Skeletal muscle tissue (tissue), 3 donors: ENCODE measurements at regions not wholly inside any gene's neighbourhood (a gene's known extent, or its start where the extent isn't known, plus 50 kb on each side); places are given as distances from the start of the nearest gene placed in this dataset.

Experiments used
- H3K27ac ChIP-seq: one replicate; pipeline ENCODE4 v1.7.0; 2013; ENCODE audit warnings: mild to moderate bottlenecking, low read depth, low read length, inconsistent platforms
- H3K27me3 ChIP-seq, 3 donors: one replicate each; pipeline ENCODE4 v1.7.0; 2013; ENCODE audit warnings: low read length in 3 of 3; ENCODE audit not compliant: control insufficient read depth in 3 of 3, insufficient read depth in 3 of 3
- H3K36me3 ChIP-seq, 3 donors: one replicate each; pipeline ENCODE4 v1.7.0; 2013; ENCODE audit warnings: low read length in 3 of 3; ENCODE audit not compliant: control insufficient read depth in 3 of 3, insufficient read depth in 3 of 3
- H3K4me1 ChIP-seq, 3 donors: one replicate each; pipeline ENCODE4 v1.7.0; 2013; ENCODE audit warnings: low read length in 3 of 3, mild to moderate bottlenecking in 3 of 3; ENCODE audit not compliant: control insufficient read depth in 3 of 3, insufficient read depth in 3 of 3
- H3K4me3 ChIP-seq, 3 donors: one replicate each; pipeline ENCODE4 v1.7.0; 2013; ENCODE audit warnings: low read length in 3 of 3
- H3K9ac ChIP-seq, 3 donors: one replicate each; pipeline ENCODE4 v1.7.0; 2013; ENCODE audit warnings: low read length in 3 of 3, mild to moderate bottlenecking in 3 of 3, moderate library complexity in 2 of 3, low read depth in 1 of 3
- H3K9me3 ChIP-seq, 3 donors: one replicate each; pipeline ENCODE4 v1.7.0; 2013; ENCODE audit warnings: low read length in 3 of 3; ENCODE audit not compliant: control insufficient read depth in 3 of 3
- donor health status: Osteomylitis.

DNA sequence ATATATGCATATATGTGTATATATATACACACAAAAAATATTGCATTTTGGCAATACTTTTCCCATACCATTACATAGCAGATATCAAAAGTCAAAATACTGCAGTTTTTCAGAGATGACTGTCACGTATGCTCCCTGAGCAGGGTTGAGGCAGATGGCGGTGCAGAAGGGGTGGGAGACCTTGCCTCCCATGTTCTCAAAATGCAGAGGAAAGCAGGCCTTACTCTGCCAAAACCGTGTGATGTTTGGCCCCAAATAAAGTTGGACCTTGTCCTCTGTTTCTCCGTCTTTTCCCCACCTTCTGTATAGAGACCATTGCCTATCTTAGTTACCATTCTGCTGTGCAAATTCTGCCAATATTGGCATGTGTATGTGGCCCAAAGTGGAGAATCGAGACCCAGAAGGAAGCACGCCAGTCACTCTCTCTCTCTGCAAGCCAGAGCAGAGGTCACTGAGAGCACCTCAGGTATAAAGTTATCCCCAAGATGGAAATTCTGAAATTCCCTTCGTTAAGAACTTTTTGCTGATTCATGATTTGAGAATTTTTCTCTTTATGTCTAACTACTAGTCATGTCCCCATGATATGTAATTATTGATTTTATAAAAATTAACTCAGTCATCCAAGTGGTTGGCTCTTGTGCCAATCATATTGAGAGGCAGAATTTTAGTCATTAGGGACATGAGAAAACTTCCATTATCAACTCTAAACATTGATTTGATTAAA is 898.8 kb downstream of the EPHA4 start:
- Histone ChIP-seq H3K27me3 (no peaks in the 10 kb centered on the region), H3K4me1 (no peaks in the 10 kb centered on the region), H3K36me3 (no peaks in the 10 kb centered on the region), H3K9me3 (no peaks in the 10 kb centered on the region), H3K4me3 (no peak overlapping the region), H3K27ac (no peak overlapping the region), H3K9ac (no peak overlapping the region)

DNA sequence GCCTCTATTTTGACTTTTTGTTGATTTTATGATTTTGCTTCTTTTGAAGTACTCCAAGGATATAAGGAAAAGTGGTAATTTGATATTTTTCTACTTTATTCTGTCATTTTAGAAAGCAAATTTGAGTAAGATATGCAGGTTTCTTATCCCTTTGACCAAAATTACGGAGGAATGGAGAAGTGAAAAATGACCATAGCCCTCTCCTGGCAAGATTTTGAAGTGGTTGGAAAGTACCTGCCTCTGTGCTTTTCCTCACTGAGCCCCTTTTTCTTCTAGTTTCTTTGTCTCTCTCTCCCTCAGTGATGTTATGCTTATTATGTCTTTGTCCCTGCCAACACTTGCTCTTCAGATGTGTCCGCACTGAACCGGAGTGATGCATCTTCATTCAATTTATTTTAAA is 898.1 kb downstream of the EPHA4 start:
- H3K9ac ChIP-seq, result no peak overlapping the region
- H3K9me3 ChIP-seq, result no peaks in the 10 kb centered on the region
- H3K4me1 ChIP-seq, result no peaks in the 10 kb centered on the region
- H3K27me3 ChIP-seq, result no peaks in the 10 kb centered on the region
- no peak overlapping the region for H3K27ac ChIP-seq
- no peaks in the 10 kb centered on the region for H3K36me3 ChIP-seq
- no peak overlapping the region for H3K4me3 ChIP-seq

DNA sequence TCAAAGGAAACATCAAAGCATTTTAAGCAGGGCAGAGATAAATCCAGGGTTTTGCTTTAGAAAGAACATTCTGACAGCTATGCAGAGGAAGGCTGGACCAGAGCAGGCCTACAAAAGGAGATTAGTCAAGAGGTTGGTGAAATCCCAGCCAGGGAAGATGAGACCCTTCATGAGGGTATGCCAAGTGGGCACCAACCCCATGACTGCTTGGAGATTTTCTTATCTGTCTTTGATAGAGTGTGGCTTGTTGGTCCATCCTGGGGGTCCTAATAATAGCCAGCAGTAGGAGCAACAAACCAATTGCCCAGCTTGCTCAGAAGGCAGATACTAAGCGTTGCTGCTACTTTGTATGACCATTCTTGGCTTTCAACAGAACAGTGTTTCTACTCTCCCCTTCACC is 895.4 kb downstream of the EPHA4 start:
- Histone ChIP-seq H3K9ac (no peak overlapping the region), H3K4me1 (no peaks in the 10 kb centered on the region)

DNA sequence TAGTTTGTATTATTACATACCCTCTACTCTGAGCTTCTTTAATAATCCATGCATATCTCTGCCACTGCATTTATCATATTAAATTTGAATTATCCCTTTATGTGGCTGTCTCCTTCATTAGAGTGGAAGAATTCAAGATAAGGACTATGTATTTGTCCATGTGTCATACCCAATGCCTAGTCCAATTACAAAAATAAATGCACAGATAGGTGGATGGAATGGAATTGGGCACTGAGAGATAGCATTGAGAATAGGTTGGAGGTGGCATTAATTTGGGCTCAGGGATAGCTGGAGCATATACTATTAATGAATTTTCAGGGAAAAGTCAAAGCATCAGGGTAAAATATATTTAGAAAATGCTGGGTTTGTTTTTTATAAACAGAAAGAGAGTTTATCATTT is 893.2 kb downstream of the EPHA4 start:
- H3K9me3 ChIP-seq, result no peaks in the 10 kb centered on the region
- no peaks in the 10 kb centered on the region for H3K4me1 ChIP-seq
- H3K9ac ChIP-seq, result no peak overlapping the region
- H3K27ac ChIP-seq, result no peak overlapping the region
- no peaks in the 10 kb centered on the region for H3K36me3 ChIP-seq
- H3K27me3 ChIP-seq, result no peaks in the 10 kb centered on the region
- no peak overlapping the region for H3K4me3 ChIP-seq

More for the DNA sequence above, 895.4 kb downstream of the EPHA4 start:
- H3K9me3 ChIP-seq, result no peaks in the 10 kb centered on the region
- H3K27ac ChIP-seq, result no peak overlapping the region
- H3K4me3 ChIP-seq, result no peak overlapping the region
- H3K27me3 ChIP-seq, result no peaks in the 10 kb centered on the region
- no peaks in the 10 kb centered on the region for H3K36me3 ChIP-seq

DNA sequence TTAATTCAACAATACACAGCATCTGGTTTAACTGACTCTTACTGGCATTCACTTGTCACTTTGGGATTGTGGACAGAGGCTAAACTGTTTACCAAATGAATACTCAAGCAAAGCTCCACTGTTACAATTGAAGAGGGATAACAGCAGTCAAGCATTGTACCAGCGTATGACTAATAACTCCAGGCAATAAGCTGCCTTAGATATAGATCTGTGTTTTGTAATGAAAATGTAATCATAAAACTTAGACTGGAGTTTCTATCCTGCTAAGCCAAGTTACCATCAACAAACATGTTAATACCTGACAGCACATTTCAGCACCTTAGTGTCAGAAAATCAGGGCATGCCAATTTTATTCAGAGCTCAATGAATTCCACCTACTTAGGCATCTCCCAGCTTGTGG is 889.5 kb downstream of the EPHA4 start:
- H3K4me3 ChIP-seq, result no peak overlapping the region
- H3K36me3 ChIP-seq, result no peaks in the 10 kb centered on the region
- no peaks in the 10 kb centered on the region for H3K27me3 ChIP-seq
- no peak overlapping the region for H3K27ac ChIP-seq
- no peaks in the 10 kb centered on the region for H3K4me1 ChIP-seq
- no peaks in the 10 kb centered on the region for H3K9me3 ChIP-seq
- no peak overlapping the region for H3K9ac ChIP-seq

DNA sequence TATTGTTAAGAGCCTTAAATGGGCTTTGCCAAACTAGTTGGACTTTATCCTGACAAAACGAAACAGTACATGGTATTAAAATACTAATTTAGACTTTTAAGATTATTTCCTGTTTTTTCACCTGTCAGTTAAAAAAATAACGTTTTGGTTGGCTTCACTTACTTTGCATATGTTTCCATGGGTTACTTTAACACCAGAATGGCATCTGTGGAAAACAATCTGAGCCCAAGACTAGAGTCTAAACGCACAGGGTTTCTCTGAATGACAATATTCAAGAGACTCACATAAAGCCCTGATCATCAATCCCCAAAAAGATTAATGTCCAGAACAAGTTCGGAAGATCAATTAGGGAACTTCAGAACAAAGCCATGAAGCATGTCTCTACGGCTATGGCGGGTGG is 888.0 kb downstream of the EPHA4 start:
- no peak overlapping the region for H3K4me3 ChIP-seq
- no peaks in the 10 kb centered on the region for H3K36me3 ChIP-seq
- H3K4me1 ChIP-seq, result no peaks in the 10 kb centered on the region
- H3K9me3 ChIP-seq, result no peaks in the 10 kb centered on the region
- no peak overlapping the region for H3K27ac ChIP-seq
- H3K27me3 ChIP-seq, result no peaks in the 10 kb centered on the region
- no peak overlapping the region for H3K9ac ChIP-seq

DNA sequence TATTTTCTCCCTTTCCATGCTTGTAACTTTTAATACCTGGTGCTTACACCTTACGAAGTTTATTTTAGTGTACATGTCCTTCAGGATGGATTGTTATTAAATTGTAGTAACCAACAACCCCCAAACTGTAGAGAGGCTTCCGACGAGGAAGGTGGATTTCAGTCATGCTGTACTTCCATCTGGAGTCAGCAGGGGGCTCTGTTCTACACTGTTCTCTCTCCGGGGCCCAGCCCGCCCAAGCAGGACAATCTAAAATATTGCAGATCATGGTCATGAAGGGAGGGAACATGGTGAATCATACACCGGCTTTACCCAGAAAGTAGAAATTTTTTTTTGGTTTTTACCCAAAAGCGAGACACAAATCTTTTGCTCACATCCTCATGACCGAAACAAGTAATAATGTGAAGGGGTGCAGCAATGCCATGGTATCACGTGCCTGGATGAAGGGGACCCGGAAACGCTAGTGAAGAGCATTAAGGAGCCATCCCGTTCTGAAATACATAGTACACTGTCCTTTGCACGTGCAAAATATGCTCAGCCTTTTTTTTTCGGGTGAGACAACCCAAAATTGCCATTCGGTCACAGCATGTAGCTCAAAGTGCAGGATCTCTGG is 884.8 kb downstream of the EPHA4 start:
- Histone ChIP-seq H3K9ac (no peak overlapping the region), H3K36me3 (no peaks in the 10 kb centered on the region), H3K4me3 (no peak overlapping the region), H3K4me1 (no peaks in the 10 kb centered on the region), H3K27ac (no peak overlapping the region), H3K9me3 (no peaks in the 10 kb centered on the region), H3K27me3 (no peaks in the 10 kb centered on the region)

DNA sequence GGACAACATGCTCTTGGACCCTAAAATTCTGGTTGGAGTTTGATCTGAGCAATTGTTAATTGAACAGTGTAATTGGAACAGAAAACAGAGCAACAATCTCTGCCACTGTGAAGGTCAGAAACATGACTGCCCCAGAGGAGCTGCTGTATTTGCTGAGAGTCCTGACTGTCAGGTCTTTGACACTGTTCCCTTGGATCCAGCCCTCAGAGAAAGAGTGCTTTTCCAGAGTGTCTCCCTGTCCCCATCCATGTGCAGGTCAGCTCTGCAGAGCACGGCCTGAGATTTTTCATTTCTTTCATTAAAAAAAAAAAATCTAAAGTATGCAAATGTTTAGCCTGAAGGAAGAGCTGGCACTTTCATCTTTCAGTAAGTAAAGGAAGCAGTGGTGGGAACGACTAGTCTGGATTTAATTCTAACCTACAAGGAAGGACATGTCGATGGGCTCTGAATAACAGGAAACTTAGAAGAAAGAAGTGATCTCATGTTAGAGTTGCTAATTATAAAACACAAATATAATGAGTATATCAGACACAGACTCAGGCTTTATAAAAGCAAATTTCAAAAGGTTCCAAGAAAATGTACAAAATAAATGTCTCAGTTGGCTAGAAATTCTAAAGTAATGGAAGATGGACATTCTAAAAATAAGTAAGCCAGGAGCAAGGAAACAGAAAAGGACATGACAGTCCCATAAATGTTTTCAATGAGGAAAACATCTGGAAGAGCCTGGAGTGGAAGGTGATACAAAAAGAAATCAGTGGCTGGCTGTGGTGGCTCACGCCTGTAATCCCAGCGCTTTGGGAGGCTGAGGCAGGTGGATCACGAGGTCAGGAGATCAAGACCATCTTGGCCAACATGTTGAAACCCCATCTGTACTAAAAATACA is 876.5 kb downstream of the EPHA4 start:
- H3K9me3 ChIP-seq, result no peaks in the 10 kb centered on the region
- H3K27ac ChIP-seq, result no peak overlapping the region
- H3K4me1 ChIP-seq, result no peaks in the 10 kb centered on the region
- no peak overlapping the region for H3K9ac ChIP-seq
- no peak overlapping the region for H3K4me3 ChIP-seq
- no peaks in the 10 kb centered on the region for H3K36me3 ChIP-seq
- no peaks in the 10 kb centered on the region for H3K27me3 ChIP-seq

DNA sequence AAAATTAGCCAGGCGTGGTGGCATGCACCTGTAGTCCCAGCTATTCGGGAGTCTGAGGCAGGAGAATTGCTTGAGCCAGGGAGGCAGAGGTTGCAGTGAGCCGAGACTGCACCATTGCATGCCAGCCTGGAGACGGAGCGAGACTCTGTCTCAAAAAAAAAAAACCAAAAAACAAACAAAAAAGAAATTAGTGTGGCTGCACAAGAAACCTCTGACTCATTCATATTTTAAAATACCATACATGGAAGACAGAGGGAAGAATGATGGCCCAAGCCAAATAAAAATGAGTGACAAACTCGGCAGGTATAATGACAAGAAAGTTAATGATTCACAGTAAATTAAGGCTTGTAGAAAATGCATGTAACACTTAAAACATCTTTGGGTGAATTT is 875.8 kb downstream of the EPHA4 start:
- Histone ChIP-seq H3K9me3 (no peaks in the 10 kb centered on the region), H3K27ac (no peak overlapping the region), H3K27me3 (no peaks in the 10 kb centered on the region), H3K36me3 (no peaks in the 10 kb centered on the region), H3K4me3 (no peak overlapping the region), H3K9ac (no peak overlapping the region), H3K4me1 (no peaks in the 10 kb centered on the region)

DNA sequence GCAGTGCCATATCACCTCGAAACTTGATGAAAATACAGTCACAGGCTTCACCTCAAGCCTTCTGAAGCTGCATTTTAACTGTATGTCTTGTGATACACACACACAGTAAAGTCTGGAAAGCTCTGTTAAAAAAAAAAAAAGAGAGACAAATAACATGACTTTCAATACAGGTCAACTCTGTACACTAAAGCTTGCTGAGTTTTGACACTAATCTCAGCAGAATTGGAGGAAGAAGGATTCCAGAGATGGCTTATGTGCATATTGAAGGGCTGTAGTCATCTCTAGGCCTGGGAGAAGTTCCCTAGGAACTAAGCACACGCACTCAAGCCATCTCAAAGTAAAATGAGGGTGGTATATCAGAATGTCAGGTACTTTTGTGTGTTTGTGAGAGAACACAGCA is 875.1 kb downstream of the EPHA4 start:
- Histone ChIP-seq H3K9ac (no peak overlapping the region), H3K27ac (no peak overlapping the region), H3K4me1 (no peaks in the 10 kb centered on the region), H3K4me3 (no peak overlapping the region), H3K27me3 (no peaks in the 10 kb centered on the region), H3K36me3 (no peaks in the 10 kb centered on the region), H3K9me3 (no peaks in the 10 kb centered on the region)
